SK-N-SH treated with all-trans-retinoic acid at 6 μM for 48 hours (cell line): ENCODE measurements at regions not wholly inside any gene's neighbourhood (a gene's known extent, or its start where the extent isn't known, plus 50 kb on each side); places are given as distances from the start of the nearest gene placed in this dataset.

Experiments
- ATAC-seq: fragments of 200-7000 bp; cut with Tn5 transposase; 3 replicates; pipeline ENCODE4 v1.9.1; 2020; ENCODE audit warnings: mild to moderate bottlenecking, moderate library complexity
- ARNTL ChIP-seq: fragments of 450-650 bp; formaldehyde crosslinking; IDR thresholded peaks from 2 replicates; pipeline ENCODE4 v1.5.0; 2020; ENCODE audit warnings: low read depth, mild to moderate bottlenecking, moderate library complexity, borderline replicate concordance
- BACH2 ChIP-seq: fragments of 250-450 bp; sonication (Bioruptor Pico); IDR thresholded peaks from 2 replicates; pipeline ENCODE4 v1.9.0; 2021; ENCODE audit warnings: mild to moderate bottlenecking, borderline replicate concordance
- CSDC2 ChIP-seq: fragments of 250-450 bp; sonication (Bioruptor Pico); IDR thresholded peaks from 2 replicates; pipeline ENCODE4 v1.5.0; 2020; ENCODE audit warnings: mild to moderate bottlenecking, moderate library complexity
- ESRRG ChIP-seq: fragments of 250-450 bp; sonication (Bioruptor Pico); IDR thresholded peaks from 2 replicates; pipeline ENCODE4 v1.6.1; 2021; ENCODE audit warnings: mild to moderate bottlenecking
- GLIS3 ChIP-seq: fragments of 250-450 bp; sonication (Bioruptor Pico); IDR thresholded peaks from 2 replicates; pipeline ENCODE4 v1.5.0; 2020; ENCODE audit warnings: mild to moderate bottlenecking, moderate library complexity
- ISL1 ChIP-seq: fragments of 250-450 bp; sonication (Bioruptor Pico); IDR thresholded peaks from 2 replicates; pipeline ENCODE4 v2.1.2; 2022; ENCODE audit warnings: mild to moderate bottlenecking, moderate library complexity
- OSR1 ChIP-seq: fragments of 250-450 bp; sonication (Bioruptor Pico); IDR thresholded peaks from 2 replicates; pipeline ENCODE4 v1.8.0; 2022; ENCODE audit warnings: moderate library complexity, mild to moderate bottlenecking, inconsistent platforms
- PPARA ChIP-seq: fragments of 250-450 bp; sonication (Bioruptor Pico); IDR thresholded peaks from 2 replicates; pipeline ENCODE4 v1.5.0; 2020; ENCODE audit warnings: mild to moderate bottlenecking, borderline replicate concordance
- RARB ChIP-seq: fragments of 250-450 bp; sonication (Bioruptor Pico); IDR thresholded peaks from 2 replicates; pipeline ENCODE4 v1.8.0; 2021; ENCODE audit warnings: mild to moderate bottlenecking, moderate library complexity
- SNAI2 ChIP-seq: fragments of 250-450 bp; sonication (Bioruptor Pico); IDR thresholded peaks from 2 replicates; pipeline ENCODE4 v1.5.0; 2020; ENCODE audit warnings: mild to moderate bottlenecking, moderate library complexity
- TCF4 ChIP-seq: fragments of 250-450 bp; sonication (Bioruptor Pico); IDR thresholded peaks from 2 replicates; pipeline ENCODE4 v1.8.0; 2021; ENCODE audit warnings: mild to moderate bottlenecking, moderate library complexity, borderline replicate concordance
- ZC3H10 ChIP-seq: fragments of 250-450 bp; sonication (Bioruptor Pico); IDR thresholded peaks from 2 replicates; pipeline ENCODE4 v1.5.1; 2021; ENCODE audit warnings: mild to moderate bottlenecking, moderate library complexity
- ZFP3 ChIP-seq: fragments of 250-450 bp; sonication (Bioruptor Pico); IDR thresholded peaks from 2 replicates; pipeline ENCODE4 v1.5.0; 2020; ENCODE audit warnings: mild to moderate bottlenecking, moderate library complexity
- ZNF565 ChIP-seq: fragments of 450-650 bp; formaldehyde crosslinking; conservative IDR thresholded peaks from 2 replicates; pipeline ENCODE4 v1.5.0; 2020; ENCODE audit warnings: low read depth, mild to moderate bottlenecking, moderate library complexity
- ZNF70 ChIP-seq: fragments of 450-650 bp; formaldehyde crosslinking; IDR thresholded peaks from 2 replicates; pipeline ENCODE4 v1.5.0; 2020; ENCODE audit warnings: mild to moderate bottlenecking, moderate library complexity
- ZNF8 ChIP-seq: fragments of 450-650 bp; formaldehyde crosslinking; IDR thresholded peaks from 2 replicates; pipeline ENCODE4 v1.5.0; 2020; ENCODE audit warnings: mild to moderate bottlenecking, moderate library complexity
- TF ChIP-seq, protein P1 (sequence below): fragments of 250-450 bp; sonication (Bioruptor Pico); IDR thresholded peaks from 2 replicates; pipeline ENCODE4 v1.5.1; 2021; ENCODE audit warnings: mild to moderate bottlenecking, moderate library complexity
- TF ChIP-seq, protein P2 (sequence below): fragments of 250-450 bp; sonication (Bioruptor Pico); IDR thresholded peaks from 2 replicates; pipeline ENCODE4 v1.8.0; 2021; ENCODE audit warnings: low read depth, mild to moderate bottlenecking, moderate library complexity, borderline replicate concordance
- TF ChIP-seq, protein P3 (sequence below): fragments of 250-450 bp; sonication (Bioruptor Pico); IDR thresholded peaks from 2 replicates; pipeline ENCODE4 v1.8.0; 2020; ENCODE audit warnings: mild to moderate bottlenecking, moderate library complexity, borderline replicate concordance
- TF ChIP-seq, protein P4 (sequence below): fragments of 250-450 bp; sonication (Bioruptor Pico); IDR thresholded peaks from 2 replicates; pipeline ENCODE4 v1.5.0; 2020; ENCODE audit warnings: mild to moderate bottlenecking, moderate library complexity
- TF ChIP-seq, protein P5 (sequence below): fragments of 250-450 bp; sonication (Bioruptor Pico); IDR thresholded peaks from 2 replicates; pipeline ENCODE4 v1.5.1; 2020; ENCODE audit warnings: low read depth, mild to moderate bottlenecking, moderate library complexity

DNA sequence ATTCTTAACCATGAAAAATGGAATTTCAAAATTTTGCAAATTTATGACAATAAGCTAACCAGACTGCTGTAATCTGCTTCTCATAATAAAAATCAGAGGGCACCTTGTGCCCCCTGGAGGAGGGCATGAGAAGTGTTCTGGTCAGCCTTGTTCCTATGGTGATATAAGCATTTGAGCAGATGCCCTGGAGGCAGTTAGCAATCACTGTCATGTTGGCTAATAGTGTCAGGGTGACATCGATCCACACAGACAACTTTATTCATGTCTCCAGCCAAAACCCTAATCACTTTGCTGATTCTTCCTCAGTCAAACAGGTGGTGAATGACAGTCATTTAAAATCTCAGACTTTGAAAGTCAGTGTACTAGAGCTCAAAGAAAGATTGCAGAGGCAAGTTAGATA is 943.0 kb downstream of the GALC start:
- no peak for TF ChIP-seq ZNF70 (CRISPR knock-in tag)
- no peak for TF ChIP-seq SNAI2 (CRISPR knock-in tag)
- no peak for TF ChIP-seq TCF4 (CRISPR knock-in tag)
- no peak for TF ChIP-seq CSDC2 (CRISPR knock-in tag)
- TF ChIP-seq BACH2 = no peak
- TF ChIP-seq, protein P1, sequence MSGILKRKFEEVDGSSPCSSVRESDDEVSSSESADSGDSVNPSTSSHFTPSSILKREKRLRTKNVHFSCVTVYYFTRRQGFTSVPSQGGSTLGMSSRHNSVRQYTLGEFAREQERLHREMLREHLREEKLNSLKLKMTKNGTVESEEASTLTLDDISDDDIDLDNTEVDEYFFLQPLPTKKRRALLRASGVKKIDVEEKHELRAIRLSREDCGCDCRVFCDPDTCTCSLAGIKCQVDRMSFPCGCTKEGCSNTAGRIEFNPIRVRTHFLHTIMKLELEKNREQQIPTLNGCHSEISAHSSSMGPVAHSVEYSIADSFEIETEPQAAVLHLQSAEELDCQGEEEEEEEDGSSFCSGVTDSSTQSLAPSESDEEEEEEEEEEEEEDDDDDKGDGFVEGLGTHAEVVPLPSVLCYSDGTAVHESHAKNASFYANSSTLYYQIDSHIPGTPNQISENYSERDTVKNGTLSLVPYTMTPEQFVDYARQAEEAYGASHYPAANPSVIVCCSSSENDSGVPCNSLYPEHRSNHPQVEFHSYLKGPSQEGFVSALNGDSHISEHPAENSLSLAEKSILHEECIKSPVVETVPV (CRISPR knock-in tag) = no peak
- TF ChIP-seq ZFP3 = no peak
- TF ChIP-seq, protein P2, sequence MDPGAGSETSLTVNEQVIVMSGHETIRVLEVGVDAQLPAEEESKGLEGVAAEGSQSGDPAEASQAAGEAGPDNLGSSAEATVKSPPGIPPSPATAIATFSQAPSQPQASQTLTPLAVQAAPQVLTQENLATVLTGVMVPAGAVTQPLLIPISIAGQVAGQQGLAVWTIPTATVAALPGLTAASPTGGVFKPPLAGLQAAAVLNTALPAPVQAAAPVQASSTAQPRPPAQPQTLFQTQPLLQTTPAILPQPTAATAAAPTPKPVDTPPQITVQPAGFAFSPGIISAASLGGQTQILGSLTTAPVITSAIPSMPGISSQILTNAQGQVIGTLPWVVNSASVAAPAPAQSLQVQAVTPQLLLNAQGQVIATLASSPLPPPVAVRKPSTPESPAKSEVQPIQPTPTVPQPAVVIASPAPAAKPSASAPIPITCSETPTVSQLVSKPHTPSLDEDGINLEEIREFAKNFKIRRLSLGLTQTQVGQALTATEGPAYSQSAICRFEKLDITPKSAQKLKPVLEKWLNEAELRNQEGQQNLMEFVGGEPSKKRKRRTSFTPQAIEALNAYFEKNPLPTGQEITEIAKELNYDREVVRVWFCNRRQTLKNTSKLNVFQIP (CRISPR knock-in tag) = no peak
- TF ChIP-seq ZNF8 (CRISPR knock-in tag) = no peak

DNA sequence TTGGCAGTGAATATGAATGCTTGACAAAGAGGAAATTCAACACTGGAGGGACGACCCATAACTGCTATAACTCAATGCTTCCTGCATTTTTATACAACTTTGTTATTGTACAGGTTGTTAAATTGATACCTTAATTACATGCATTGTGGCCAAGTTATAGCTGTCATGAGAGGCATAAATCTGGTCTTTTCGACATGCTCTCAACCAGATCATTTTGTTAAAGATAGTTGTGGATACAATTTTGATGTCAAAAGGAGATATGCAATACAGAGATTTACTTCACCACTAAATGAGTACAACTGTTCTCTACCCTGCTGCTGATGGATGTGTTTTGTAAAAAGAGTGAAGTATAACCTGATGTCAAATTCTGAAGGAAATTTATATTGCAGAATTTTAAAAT is 946.0 kb downstream of the GALC start:
- ATAC-seq = no peak
- TF ChIP-seq OSR1 (CRISPR knock-in tag) = no peak
- TF ChIP-seq, protein P3, sequence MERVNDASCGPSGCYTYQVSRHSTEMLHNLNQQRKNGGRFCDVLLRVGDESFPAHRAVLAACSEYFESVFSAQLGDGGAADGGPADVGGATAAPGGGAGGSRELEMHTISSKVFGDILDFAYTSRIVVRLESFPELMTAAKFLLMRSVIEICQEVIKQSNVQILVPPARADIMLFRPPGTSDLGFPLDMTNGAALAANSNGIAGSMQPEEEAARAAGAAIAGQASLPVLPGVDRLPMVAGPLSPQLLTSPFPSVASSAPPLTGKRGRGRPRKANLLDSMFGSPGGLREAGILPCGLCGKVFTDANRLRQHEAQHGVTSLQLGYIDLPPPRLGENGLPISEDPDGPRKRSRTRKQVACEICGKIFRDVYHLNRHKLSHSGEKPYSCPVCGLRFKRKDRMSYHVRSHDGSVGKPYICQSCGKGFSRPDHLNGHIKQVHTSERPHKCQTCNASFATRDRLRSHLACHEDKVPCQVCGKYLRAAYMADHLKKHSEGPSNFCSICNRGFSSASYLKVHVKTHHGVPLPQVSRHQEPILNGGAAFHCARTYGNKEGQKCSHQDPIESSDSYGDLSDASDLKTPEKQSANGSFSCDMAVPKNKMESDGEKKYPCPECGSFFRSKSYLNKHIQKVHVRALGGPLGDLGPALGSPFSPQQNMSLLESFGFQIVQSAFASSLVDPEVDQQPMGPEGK (CRISPR knock-in tag) = no peak
- TF ChIP-seq, protein P4, sequence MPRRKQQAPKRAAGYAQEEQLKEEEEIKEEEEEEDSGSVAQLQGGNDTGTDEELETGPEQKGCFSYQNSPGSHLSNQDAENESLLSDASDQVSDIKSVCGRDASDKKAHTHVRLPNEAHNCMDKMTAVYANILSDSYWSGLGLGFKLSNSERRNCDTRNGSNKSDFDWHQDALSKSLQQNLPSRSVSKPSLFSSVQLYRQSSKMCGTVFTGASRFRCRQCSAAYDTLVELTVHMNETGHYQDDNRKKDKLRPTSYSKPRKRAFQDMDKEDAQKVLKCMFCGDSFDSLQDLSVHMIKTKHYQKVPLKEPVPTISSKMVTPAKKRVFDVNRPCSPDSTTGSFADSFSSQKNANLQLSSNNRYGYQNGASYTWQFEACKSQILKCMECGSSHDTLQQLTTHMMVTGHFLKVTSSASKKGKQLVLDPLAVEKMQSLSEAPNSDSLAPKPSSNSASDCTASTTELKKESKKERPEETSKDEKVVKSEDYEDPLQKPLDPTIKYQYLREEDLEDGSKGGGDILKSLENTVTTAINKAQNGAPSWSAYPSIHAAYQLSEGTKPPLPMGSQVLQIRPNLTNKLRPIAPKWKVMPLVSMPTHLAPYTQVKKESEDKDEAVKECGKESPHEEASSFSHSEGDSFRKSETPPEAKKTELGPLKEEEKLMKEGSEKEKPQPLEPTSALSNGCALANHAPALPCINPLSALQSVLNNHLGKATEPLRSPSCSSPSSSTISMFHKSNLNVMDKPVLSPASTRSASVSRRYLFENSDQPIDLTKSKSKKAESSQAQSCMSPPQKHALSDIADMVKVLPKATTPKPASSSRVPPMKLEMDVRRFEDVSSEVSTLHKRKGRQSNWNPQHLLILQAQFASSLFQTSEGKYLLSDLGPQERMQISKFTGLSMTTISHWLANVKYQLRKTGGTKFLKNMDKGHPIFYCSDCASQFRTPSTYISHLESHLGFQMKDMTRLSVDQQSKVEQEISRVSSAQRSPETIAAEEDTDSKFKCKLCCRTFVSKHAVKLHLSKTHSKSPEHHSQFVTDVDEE = no peak
- TF ChIP-seq ZNF565 = no peak
- TF ChIP-seq ESRRG = no peak

More for the DNA sequence above, 943.0 kb downstream of the GALC start:
- ATAC-seq = no peak

DNA sequence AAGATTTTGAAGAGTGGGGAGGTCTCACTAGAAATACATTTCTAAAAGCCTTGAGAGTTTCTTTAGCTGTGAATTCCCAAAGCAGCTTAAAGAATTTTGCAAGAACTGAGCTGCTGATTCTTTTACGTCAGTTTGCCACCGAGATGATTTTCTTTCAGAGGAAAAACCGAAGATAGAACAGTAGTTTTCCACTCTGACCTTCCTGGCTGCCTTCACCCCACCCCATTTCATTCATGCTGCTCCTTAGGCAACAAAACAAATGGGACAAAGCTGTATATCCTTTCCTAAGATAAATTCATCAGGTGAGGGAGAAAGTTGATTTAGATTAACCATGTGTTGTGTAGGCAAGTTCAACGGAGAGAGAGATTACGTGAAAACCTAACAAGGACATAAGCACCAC is 947.0 kb downstream of the GALC start:
- ATAC-seq = no peak
- TF ChIP-seq OSR1 (CRISPR knock-in tag) (no peak), ESRRG (no peak), GLIS3 (CRISPR knock-in tag) (no peak), ZNF8 (CRISPR knock-in tag) (no peak), ARNTL (no peak), ZNF70 (CRISPR knock-in tag) (no peak)
- TF ChIP-seq, protein P2 (CRISPR knock-in tag) = no peak
- TF ChIP-seq, protein P3 (CRISPR knock-in tag) = no peak

DNA sequence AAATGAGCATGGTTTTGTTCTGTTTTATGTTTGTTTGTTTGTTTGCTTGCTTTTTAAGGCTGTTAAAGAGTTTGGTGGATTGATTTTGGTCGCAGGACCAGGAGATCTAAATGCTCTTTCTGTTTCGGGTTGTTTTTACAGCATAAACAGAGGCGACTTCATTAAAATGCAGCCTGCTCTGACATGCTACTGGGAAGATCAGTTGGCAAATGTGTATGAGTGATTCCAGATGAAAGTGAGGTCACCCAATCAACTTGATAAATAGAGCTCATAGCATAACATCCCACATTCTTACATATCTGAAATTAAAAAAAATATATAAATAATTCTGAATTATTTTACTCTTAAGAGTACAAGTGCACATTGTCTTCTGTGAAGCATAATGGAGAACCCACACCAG is 947.7 kb downstream of the GALC start:
- no peak for ATAC-seq
- TF ChIP-seq OSR1 (CRISPR knock-in tag) (no peak), ZNF8 (CRISPR knock-in tag) (no peak), ESRRG (no peak), GLIS3 (CRISPR knock-in tag) (no peak), BACH2 (no peak), TCF4 (CRISPR knock-in tag) (no peak), PPARA (CRISPR knock-in tag) (no peak), ISL1 (CRISPR knock-in tag) (no peak), ZC3H10 (CRISPR knock-in tag) (no peak), SNAI2 (CRISPR knock-in tag) (no peak), RARB (no peak)
- TF ChIP-seq, protein P5, sequence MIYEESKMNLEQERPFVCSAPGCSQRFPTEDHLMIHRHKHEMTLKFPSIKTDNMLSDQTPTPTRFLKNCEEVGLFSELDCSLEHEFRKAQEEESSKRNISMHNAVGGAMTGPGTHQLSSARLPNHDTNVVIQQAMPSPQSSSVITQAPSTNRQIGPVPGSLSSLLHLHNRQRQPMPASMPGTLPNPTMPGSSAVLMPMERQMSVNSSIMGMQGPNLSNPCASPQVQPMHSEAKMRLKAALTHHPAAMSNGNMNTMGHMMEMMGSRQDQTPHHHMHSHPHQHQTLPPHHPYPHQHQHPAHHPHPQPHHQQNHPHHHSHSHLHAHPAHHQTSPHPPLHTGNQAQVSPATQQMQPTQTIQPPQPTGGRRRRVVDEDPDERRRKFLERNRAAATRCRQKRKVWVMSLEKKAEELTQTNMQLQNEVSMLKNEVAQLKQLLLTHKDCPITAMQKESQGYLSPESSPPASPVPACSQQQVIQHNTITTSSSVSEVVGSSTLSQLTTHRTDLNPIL (CRISPR knock-in tag) = no peak
- TF ChIP-seq, protein P1 (CRISPR knock-in tag) = no peak
